ENCODE measurements at regions not wholly inside any gene's neighbourhood (a gene's known extent, or its start where the extent isn't known, plus 50 kb on each side); places are given as distances from the start of the nearest gene placed in this dataset.
"Not testable (repeated sequence)": the region's sequence is repeated elsewhere in the genome, so short reads cannot be mapped to it uniquely, and the experiment has no call there.

DNA sequence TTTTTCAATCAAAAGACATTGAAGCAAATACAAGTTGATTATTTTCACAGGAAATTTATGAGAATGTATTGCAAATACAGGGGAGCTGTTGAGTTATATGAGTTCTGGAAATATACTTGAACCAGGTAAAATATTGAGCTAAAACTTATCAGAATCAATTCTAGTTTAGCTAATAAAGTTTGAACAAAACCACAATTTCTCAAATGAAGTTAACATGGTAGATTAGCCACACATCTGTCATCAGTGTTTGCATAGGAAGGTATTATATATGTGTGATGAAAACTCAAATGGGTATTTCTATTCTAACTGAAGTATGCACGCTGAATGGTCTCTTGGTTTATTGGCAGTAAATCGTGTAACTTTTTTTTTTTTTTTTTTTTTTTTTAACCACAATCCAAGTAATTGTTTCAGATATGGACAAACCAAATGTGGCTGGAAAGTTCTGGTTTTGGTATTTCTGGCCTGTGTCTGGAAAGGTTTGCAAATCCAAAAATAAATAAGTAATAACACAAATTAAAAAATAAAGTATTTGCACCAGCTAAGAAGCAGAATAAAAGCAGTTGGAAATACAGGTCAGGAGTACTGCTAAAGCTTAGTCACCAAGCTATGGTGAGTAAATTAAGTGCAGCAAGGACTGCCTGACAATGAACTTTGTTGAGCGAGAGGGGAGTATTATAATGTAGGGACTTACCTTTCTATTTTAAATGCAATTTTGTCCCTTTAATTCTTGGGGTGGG lies 479.1 kb upstream of the FANCL start:
- DNase-seq = no peak

DNA sequence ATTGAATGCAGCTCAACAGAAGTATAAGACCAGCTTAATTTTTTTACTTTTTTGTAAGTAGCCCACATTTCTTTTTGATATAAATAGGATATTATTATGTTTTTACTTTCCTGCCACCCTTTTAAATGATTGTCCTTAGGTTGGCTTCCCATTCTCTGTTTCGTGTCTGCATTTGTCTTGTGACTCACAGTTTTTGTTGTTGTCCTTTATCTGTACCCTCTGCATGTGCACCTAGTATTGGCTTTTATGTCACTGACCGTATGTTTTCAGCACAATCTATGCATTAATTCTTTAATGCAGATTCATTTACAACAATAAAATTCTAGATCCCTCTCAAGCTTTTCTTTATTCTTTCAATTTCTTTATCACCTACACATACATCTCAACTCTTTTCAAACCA lies 474.2 kb upstream of the FANCL start:
- no peak for DNase-seq

DNA sequence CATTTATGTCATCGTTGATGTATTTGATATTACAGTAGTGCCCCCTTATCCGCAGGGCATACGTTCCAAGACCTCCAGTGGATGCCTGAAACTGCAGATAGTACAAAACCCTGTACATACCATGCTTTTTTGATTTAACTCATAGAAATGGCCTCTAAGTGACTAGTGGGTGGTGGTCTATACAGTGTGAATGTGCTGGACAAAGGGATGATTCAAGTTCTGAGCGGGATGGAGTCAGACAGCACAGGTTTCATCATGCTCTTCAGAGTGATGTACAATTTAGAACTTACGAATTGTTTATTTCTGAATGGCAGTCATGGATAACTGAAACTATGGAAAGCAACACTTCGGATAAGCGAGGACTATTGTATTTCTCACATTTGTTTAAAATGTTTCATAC lies 473.1 kb upstream of the FANCL start:
- DNase-seq = no peak

DNA sequence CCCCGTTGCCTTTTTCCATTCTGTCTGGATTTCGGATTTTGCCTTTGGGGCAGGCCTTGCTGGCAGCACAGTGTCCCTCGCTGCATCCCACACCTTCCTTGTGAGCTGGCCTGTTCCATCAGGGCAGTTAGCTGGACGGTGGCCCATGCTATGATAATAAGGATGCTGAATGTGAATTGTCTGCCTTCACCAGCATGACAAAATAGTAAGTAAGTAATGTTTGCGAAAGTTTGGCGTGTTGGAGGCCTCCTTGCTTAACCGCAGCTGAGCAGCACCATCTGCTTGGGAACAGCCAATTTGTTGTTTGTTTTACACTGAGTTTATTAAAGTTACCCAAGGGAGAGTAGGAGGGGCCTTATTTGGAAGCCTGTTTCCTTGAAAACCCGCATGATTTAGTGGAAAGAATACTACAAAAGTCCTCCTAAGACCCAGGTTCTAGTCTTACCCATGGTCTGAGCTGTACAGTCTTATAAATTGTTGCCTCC lies 469.7 kb upstream of the FANCL start:
- DNase-seq = no peak

DNA sequence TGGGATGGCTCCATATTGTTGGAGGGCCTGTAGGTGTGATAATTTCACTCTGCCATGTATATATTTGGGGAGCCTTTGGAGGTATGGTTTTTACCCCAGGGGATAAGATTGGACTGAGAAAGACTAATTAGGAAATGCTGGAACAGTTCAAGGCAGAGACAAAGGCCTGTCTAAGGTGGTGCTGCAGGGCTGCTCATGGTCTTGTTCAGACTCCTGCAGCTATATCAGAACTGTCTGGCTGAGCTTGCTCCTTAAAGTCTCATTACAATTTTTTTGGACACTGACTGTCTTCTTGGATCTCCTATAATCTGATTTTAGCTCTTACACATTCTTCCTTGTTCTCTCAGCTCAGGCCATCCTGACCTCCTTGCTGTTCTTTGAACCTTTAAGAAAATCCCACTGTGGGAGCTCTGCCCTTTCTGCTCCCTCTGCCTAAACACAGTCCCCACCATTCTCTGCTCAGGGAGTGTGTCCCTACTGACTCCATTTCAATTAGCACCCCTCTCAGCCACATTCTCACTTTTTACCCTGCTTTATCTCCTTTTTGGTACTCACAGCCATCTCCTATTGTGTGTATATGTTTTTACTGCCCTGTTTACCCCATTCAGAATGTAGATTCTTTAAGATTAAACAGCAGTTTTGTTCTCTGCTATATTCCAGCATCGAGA lies 468.7 kb upstream of the FANCL start:
- no peak for DNase-seq

DNA sequence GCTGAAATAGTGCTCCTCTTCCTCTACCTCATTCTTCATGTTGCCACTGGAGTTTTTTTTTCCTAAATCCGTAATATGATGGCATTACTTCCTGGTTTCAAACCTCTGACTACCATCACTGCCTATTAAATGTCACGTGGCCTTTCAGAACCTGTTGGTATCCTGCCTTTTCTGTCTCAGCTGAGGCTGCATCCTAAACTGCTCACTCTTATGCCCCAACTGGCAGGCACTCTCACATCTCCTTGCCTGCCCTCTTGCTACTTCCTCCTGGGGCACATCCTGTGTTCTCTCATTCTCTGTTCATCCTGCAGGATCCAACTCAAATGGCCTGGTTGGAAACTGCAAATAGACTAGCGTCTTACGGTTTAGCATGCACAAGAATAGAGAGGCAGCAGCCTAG lies 468.1 kb upstream of the FANCL start:
- no peak for DNase-seq

DNA sequence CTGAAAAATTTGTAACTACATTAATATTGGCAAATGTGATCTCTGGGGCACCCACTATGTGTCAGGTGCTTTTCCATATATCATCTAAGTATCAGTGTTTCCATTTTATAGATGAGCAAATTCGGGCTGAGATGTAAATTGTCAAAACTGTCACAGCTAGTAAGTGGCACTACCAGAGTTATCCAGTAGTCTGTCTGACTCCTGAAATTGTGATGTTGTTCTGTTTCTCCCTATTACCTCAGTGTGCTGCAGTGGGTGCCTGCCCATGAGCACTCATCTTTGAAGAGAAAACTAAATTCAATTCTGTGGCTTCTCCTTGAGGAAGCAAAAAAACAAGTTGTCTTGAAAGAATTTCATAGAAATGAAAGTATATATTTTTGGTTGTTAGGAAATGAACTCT lies 467.4 kb upstream of the FANCL start:
- no peak for DNase-seq

DNA sequence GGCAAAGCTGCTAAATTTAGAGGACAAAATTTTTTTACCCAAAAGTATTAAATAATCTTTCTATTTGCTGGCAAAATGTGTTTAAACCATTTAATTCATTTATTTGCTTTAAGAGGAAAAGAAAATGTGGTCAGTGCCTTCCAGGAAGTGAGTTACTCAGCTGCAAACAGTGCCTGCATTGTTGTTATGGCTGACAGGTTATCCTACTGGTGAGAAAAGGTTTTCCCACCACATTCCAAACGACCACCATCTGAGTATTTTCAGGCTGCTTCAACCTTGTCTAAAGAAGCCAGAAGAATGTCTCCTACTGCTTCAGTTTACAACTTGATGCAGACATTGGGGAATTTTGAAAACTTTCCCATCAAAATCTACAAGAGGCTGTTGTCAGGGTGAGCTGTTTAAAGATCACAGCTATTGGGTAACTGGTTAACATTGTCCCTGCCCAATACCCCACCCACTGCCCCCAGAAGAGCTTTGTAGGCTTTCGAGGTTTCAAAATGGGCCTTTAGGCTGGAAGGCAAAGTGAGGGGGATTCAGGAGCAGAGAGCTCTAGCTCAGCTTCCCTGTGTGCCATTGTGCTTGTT lies 461.3 kb upstream of the FANCL start:
- DNase-seq = no peak

DNA sequence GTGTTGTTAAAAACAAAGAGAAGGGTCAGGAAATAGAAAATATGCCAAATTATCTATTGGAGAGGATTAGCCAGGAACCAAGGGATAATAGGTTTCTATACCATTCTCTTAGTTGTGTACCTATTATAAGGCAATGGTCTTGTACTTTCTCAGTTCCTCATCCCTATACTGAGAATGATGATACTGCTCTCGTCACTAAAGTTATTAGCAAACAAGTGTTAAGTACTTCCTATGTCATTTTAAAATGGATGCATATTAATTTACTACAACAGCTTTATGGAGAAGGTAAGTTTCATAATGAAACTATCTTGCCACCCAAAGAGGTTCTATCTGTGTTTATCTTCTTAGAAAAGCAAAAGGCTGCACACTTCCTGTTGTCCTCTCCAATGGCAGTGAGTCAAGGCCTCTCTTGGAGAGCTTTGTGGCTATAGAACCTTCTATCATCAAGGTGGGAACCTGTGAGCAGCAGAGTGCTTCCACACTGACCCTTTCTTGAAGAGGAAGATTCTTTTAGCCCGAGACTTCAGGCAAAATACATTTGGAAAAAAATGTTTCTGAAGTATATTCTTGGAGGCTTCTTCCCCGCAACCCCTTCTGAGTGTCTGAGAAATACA lies 460.7 kb upstream of the FANCL start:
- DNase-seq = no peak

DNA sequence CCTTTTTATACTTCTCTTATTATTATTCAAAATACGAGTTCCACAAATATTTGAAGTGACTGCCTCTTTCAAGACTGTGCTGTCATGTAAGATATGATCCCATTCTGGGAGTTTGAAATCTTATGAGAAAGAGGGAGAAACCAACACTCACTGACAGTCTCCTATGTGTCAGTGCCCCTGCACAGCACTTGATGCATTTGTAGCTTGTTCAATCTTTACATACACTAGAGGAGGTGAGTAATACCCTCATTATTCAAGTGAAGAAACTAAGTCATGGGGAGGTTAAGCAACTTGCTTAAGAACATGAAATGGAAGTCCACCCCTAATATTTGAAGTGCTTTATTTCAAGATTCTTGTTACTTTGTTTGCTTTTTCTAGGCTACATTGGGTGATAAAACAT lies 459.5 kb upstream of the FANCL start:
- no peak for DNase-seq

DNA sequence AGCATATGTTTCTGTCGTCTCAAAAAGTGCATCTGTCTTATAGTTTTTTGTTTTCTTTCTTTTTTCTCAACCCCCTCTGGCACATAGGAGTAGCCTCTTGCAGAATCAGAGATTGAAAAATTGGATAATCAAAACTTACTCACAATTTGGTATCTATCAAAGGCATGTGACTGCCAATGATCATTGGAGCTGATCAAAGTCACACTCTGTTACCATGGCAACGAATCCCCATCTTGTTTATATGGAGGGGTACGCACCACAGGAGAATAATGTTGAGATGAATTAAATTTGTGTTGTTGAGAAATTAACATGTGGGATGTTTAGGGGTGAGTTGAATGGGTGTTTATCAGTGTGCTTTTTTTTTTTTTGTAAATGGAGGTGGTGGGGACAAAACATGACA lies 458.3 kb upstream of the FANCL start:
- no peak for DNase-seq

DNA sequence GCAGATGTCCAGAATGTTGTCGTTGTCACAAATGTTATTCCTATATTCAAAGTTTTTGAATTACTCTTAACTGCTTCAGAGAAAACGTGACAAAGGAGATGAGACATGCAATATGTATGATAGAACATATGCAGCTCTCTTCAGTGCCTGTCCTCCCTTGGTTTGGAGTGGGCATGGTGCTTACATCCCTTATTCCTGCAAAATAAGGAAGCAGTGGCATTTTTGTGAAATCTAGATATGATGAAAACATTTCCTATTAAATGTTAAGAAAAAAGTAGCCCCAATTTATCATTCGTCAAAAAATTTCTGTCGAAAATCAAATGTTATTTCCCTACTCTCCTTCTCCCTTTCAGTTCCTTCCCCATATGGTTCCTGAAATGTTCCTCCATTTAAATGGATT lies 457.5 kb upstream of the FANCL start:
- DNase-seq = no peak

DNA sequence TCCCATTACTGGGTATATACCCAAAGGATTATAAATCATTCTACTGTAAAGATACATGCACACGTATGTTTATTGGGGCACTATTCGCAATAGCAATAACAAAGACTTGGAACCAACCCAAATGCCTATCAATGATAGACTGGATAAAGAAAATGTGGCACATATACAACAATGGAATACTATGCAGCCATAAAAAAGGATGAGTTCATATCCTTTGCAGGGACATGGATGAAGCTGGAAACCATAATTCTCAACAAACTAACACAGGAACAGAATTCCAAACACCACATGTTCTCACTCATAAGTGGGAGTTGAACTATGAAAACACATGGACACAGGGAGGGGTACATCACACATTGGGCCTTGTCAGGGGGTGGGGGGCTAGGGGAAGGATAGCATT lies 453.0 kb upstream of the FANCL start:
- DNase-seq = not testable (repeated sequence)

DNA sequence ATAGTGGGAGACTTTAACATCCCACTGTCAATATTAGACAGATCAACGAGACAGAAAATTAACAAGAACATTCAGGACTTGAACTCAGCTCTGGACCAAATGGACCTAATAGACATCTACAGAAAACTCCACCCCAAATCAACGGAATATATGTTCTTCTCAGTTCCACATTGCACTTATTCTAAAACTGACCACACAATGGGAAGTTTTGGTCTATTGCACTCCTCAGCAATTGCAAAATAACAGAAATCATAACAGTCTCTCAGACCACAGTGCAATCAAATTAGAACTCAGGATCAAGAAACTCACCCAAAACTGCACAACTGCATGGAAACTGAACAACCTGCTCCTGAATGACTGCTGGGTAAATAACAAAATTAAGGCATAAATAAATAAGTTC lies 449.9 kb upstream of the FANCL start:
- DNase-seq = not testable (repeated sequence)

DNA sequence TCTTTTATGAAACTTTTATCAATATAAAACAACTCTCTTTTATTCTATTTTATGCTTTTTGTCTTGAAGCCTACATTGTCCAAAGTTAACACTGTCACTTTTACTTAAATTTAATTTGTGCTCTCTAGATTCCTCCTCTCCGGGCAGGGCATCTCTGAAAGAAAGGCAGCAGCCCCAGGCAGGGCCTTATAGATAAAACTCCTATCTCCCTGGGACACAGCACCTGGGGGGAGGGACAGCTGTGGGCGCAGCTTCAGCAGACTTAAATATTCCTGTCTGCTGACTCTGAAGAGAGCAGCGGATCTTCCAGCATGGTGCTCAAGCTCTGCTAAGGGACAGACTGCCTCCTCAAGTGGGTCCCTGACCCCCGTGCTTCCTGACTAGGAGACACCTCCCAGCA lies 447.7 kb upstream of the FANCL start:
- DNase-seq = no peak

DNA sequence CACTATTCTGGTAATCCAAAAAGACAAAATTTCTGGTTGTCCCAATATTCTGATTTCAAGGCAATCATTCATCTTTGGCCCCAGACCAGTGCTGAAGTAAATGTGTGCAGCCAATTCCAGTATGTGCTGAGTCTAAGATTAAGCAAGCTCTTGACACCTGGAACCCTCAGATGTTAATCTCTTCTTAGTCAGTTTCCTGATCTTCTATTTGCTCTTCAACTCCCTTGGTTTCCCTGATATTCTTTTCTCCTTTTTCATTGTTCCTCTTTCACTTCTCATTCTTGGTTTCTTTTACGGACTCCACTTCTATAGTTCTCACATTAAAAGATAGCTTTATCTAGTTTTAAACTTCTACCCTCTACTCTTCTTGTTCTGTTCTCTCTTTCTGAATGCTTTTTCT lies 445.7 kb upstream of the FANCL start:
- no peak for DNase-seq

DNA sequence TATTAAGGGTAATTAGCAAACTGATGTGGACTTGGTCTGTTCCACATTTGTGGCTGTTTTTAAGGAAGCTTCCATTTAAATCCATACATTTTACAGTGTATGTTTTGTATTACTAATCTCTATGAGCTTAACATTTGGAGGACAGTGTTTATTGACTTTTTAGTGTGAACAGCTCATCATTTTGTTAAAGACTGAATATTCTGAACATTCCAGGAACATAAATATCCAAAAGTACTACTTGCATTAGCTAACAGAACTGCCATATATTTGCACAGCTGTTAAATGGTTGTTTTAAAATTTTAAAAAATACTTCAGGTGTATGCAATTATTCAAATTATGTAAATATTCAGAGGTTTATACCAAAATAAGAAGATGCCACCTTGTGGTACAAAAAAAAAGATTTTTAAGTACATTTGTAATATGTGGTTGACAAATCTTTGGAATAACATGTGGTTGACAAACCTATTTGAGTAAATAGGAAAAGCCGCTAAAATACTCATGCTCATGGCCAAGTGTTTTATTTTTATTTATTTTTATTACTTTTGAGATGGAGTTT lies 439.7 kb upstream of the FANCL start:
- no peak for DNase-seq

DNA sequence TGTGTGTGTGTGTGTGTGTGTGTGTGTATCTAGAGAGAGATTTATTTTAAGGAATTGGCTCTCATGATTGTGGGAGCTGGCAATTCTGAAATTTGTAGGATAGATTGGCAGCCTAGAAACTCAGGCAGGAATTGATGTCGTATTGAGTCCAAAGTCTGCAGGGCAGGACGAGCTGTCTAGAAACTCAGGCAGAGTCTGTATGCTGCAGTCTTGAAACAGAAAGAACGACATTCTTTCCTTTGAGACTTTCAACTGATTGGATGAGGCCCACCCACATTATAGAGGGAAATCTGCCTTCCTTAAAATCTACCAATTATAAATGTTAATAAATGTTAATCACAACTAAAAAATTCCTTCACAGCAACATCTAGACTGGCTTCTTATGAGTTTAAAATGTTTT lies 436.6 kb upstream of the FANCL start:
- DNase-seq = no peak

DNA sequence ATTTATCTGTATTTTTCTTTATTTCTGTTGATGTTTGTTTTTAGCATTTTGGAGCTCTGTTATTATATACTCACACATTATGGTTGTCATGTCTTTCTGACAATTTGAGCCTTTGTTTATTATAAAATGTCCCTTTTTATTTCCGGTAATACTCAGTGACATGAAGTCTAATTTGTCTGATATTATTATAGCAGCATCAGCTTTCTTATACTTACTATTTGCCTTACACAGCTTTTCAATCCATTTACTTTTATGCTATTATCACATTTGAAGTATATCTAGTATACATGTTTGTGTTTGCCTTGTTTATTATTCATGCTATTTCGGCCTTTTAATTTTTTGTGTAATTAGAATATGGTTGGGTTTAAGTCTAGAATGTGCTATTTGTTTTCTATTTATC lies 430.6 kb upstream of the FANCL start:
- no peak for DNase-seq

DNA sequence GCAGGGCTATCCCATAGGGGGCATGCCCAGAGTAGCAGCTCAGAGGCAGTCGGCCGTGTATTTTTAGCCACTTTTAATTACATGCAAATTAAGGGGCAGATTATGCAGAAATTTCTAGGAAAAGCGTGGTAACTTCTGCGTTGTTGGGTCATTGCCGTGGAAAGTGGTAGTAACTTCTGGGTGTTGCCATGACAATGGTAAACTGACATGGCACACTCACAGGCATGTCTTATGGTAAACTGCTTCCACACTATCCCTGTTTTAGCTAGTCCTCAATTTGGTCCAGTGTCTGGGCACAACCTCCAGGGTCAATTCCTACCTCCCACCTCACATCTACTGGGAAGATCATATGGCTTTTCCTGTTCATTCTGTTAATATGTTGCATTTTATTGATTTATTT lies 428.9 kb upstream of the FANCL start:
- no peak for DNase-seq

DNA sequence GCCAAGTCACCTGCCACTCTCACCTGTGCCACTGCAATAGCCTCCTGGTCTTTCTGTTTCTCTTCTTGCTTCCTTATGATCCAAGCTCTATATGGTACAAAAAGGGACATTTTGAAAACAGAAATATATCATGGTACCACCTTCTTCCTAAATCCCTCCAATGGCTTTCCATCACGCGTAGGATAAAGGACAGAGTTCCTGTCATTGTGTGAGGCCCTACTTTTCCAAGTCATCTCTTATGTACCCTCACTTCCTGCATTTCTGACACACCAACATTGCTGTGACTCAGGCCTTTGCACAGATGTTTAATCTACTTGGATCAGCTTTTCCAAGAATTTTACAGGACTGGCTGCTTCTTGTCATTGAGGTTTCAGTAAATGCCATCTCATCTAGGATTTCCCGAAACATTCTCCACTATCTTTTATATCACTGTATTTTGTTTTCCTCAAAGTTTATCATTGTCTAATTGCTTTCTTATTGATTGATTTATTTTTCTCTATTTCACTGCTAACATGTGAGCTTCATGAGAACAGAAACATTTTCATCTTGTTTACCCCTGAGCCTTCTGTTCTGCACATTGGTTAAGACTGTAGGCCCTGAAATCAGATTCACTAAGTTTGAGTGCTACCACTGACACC lies 426.1 kb upstream of the FANCL start:
- DNase-seq = no peak

DNA sequence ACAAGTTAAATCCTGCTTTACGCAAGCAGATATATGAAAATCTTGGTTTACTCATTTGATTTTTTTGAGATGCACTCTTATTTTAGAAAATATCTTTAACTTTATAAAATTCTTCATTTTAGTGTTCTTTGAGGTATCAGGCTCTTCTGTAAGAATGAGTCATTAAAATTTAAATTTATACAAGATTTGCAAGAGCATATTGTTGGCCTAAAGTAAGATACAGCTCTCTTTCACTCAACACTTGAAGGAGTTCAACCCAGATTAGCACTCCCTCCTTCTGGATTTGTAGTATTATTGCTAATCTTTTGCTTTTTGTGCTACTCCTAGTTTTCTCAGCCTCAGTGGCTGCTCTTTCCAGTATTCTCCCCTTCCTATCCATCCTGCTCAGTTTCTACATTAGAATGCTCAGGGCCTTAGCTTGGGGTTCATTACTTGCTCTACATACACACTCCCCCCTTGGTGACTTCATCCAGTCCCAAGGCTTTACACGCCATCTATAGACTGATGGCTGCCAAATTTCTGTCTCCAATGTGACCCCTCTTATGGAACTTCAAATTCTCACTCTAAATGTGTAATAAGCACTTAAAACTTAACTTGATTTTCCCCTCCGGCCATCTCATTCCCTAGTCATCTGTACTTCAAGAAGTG lies 425.3 kb upstream of the FANCL start:
- no peak for DNase-seq

DNA sequence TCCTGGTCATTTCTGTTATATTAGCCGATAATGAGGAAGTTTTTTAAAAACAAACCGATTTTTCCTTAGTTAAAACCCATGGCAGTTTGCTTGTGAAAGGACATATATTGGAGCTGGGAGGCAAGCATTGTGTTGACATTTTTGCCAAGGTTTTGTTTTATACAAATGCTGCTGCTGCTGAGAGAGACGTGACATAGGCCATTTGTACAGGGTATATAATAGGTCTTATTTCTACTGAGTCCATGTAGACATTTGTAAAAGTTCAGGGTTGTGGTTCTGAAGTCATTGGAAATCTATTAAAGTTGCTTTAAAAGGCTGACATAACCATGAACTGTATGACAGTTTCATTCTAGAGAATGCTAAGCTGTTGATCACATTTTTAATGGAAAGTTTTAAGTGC lies 424.0 kb upstream of the FANCL start:
- DNase-seq = no peak

Measured in activated gamma-delta T cell treated with Interleukin-2 at 50 U/mL for 16 hours (primary cell).